ENCODE measurements at regions not wholly inside any gene's neighbourhood (a gene's known extent, or its start where the extent isn't known, plus 50 kb on each side); places are given as distances from the start of the nearest gene placed in this dataset.

DNA sequence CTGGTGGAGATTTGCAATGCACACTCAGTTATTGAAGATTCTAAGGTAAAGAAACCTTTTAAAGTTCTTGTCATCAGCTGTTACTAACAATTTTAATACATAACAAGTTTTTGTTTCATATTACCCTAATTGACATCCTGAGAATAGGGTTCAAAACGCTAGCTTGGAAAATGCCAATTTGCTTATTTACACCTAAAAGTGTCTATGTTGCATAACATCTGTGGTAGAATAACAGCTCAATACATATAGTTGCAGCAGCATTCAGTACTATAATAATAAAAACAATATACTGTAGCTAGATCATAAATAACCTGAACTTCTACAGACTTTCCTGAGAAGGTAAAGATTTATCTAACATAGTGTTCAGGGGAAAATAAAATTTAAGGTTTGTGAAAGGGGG, 219.0 kb downstream of the OSR1 start:
- Histone ChIP-seq H3K9me3 (no peaks in the 10 kb centered on the region), H3K4me3 (no peak overlapping the region), H3K4me1 (no peaks in the 10 kb centered on the region), H3K27me3 (no peaks in the 10 kb centered on the region), H3K27ac (no peak overlapping the region), H3K36me3 (no peaks in the 10 kb centered on the region)
- 89% methylated on average over 1 of the region's 1 CpG for WGBS
- TF ChIP-seq EP300 (IDR thresholded peaks at IDR 0.05) (no peak), POLR2A (IDR thresholded peaks at IDR 0.05) (no peak), POLR2AphosphoS5 (IDR thresholded peaks at IDR 0.05) (no peak)
- TF ChIP-seq, protein P1, sequence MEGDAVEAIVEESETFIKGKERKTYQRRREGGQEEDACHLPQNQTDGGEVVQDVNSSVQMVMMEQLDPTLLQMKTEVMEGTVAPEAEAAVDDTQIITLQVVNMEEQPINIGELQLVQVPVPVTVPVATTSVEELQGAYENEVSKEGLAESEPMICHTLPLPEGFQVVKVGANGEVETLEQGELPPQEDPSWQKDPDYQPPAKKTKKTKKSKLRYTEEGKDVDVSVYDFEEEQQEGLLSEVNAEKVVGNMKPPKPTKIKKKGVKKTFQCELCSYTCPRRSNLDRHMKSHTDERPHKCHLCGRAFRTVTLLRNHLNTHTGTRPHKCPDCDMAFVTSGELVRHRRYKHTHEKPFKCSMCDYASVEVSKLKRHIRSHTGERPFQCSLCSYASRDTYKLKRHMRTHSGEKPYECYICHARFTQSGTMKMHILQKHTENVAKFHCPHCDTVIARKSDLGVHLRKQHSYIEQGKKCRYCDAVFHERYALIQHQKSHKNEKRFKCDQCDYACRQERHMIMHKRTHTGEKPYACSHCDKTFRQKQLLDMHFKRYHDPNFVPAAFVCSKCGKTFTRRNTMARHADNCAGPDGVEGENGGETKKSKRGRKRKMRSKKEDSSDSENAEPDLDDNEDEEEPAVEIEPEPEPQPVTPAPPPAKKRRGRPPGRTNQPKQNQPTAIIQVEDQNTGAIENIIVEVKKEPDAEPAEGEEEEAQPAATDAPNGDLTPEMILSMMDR (IDR thresholded peaks at IDR 0.05), result no peak
- DNase-seq (ENCODE audit: low spot score in 2 of 2), result no peak

DNA sequence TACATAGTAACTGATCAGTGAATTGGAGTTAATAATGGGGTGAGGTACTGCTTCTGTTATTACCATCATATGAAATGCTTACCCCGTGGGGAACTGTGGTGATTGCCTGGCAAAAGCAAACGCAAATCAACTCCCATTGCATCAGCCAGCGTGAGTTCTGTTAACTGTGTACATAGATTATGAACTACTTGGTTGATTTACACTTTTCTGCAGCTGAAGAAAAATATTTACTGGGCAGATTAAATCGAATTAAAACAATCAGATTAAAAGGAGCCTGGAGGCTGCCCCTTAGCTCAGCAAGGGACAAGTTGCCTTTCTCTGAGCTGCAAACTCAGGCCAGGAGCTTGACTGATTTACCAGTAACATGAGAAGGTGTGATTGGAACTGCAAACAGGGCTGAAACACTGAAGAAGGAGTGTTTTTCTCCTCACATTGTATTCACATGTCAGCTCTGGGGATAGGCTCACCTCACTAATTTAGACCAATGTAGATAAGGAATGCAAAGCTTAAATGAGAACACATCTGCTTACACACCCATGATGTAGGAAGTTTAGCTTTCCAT, 220.1 kb downstream of the OSR1 start:
- no peaks in the 10 kb centered on the region for H3K9me3 ChIP-seq
- no peak overlapping the region for H3K27ac ChIP-seq
- no peaks in the 10 kb centered on the region for H3K4me1 ChIP-seq
- WGBS, result 40% methylated on average over 4 of the region's 4 CpGs
- TF ChIP-seq POLR2A (IDR thresholded peaks at IDR 0.05), result no peak
- no peak for TF ChIP-seq EP300 (IDR thresholded peaks at IDR 0.05)
- TF ChIP-seq, protein P1 (IDR thresholded peaks at IDR 0.05), result no peak
- no peak for TF ChIP-seq POLR2AphosphoS5 (IDR thresholded peaks at IDR 0.05)
- no peak for DNase-seq (ENCODE audit: low spot score in 2 of 2)
- no peaks in the 10 kb centered on the region for H3K27me3 ChIP-seq
- no peak overlapping the region for H3K4me3 ChIP-seq
- no peaks in the 10 kb centered on the region for H3K36me3 ChIP-seq

DNA sequence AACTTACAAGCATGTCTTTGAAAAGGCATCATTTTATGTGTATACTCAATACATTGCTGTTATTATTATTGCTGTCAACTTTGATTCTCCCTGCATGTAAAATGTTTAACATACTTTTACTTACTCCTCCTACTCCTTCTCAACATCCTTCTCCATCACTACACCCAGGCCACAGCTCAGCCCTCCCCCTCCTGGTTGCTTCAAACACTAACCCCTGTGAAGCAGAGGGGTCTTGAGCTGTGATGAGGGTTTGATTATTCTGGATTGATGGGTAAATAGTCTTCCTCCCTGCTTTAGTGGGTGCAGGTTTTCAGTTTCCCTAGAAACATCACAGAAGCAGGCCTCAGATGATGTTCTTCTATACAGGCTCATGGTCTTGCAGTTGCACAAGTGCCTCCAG, 221.0 kb downstream of the OSR1 start:
- no peak for DNase-seq (ENCODE audit: low spot score in 2 of 2)
- no peaks in the 10 kb centered on the region for H3K4me1 ChIP-seq
- no peaks in the 10 kb centered on the region for H3K36me3 ChIP-seq
- H3K27ac ChIP-seq, result no peak overlapping the region
- TF ChIP-seq POLR2AphosphoS5 (IDR thresholded peaks at IDR 0.05) (no peak), POLR2A (IDR thresholded peaks at IDR 0.05) (no peak), EP300 (IDR thresholded peaks at IDR 0.05) (no peak)
- TF ChIP-seq, protein P1 (IDR thresholded peaks at IDR 0.05), result no peak
- no peaks in the 10 kb centered on the region for H3K9me3 ChIP-seq
- no peaks in the 10 kb centered on the region for H3K27me3 ChIP-seq
- H3K4me3 ChIP-seq, result no peak overlapping the region

DNA sequence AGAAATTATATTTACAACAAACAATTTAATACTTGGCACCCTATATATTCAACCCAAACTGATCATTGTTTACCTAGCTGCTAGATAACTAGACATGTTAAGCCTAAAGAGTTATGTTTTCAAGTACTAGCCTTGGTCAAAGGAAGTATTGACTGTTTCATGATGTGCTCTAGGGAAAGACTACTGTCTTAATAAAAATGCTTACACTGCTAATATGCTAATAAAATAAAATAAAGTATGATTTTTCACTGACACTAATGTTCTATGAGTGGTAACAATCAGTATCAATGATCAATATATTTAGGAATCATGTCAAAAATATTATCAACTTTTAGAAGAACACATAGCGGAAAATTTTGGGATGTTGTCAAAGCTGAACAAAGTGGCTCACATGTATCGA, 225.5 kb downstream of the OSR1 start:
- H3K27me3 ChIP-seq, result no peaks in the 10 kb centered on the region

DNA sequence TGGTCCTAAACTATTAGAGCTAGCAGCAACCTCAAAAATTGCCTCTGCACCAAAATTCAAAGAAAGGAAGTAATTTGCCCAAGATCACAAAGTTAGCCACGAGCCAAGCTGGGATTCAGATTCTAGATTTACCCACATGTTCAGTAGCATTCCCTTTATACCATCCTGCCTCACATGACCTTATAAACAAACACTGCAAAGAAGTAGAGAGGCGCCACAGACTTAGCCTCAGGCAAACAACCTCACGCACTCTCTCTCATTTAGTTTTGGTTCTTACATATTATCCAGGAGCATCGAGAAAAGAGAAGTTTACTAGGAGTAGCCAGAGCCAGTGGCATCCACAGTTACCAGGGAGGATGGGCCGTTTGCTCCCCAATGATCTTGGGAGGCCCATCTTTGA, 226.6 kb downstream of the OSR1 start:
- TF ChIP-seq, protein P1 (IDR thresholded peaks at IDR 0.05), result no peak
- TF ChIP-seq POLR2A (IDR thresholded peaks at IDR 0.05), result no peak
- no peak for TF ChIP-seq EP300 (IDR thresholded peaks at IDR 0.05)
- no peak for TF ChIP-seq POLR2AphosphoS5 (IDR thresholded peaks at IDR 0.05)
- peaks cover 3% of the 10 kb centered on the region for H3K4me1 ChIP-seq
- WGBS, result 86% methylated on average over 5 of the region's 5 CpGs
- no peak overlapping the region for H3K4me3 ChIP-seq
- no peak overlapping the region for H3K27ac ChIP-seq
- H3K9me3 ChIP-seq, result no peaks in the 10 kb centered on the region
- H3K36me3 ChIP-seq, result no peaks in the 10 kb centered on the region
- no peaks in the 10 kb centered on the region for H3K27me3 ChIP-seq
- no peak for DNase-seq (ENCODE audit: low spot score in 2 of 2)

More for the DNA sequence above, 225.5 kb downstream of the OSR1 start:
- peaks cover 3% of the 10 kb centered on the region for H3K4me1 ChIP-seq
- DNase-seq (ENCODE audit: low spot score in 2 of 2), result no peak
- H3K4me3 ChIP-seq, result no peak overlapping the region
- TF ChIP-seq, protein P1 (IDR thresholded peaks at IDR 0.05), result no peak
- TF ChIP-seq POLR2A (IDR thresholded peaks at IDR 0.05) (no peak), EP300 (IDR thresholded peaks at IDR 0.05) (no peak), POLR2AphosphoS5 (IDR thresholded peaks at IDR 0.05) (no peak)
- H3K27ac ChIP-seq, result no peak overlapping the region
- no peaks in the 10 kb centered on the region for H3K36me3 ChIP-seq
- WGBS, result 97% methylated on average over 2 of the region's 2 CpGs
- no peaks in the 10 kb centered on the region for H3K9me3 ChIP-seq

Measured in suprapubic skin (tissue), 4 donors.